HUES64 (cell line): ENCODE measurements at regions not wholly inside any gene's neighbourhood (a gene's known extent, or its start where the extent isn't known, plus 50 kb on each side); places are given as distances from the start of the nearest gene placed in this dataset.

Experiments
- H3K27ac ChIP-seq: 2 replicates; pipeline ENCODE4 v1.7.0; 2013; ENCODE audit warnings: low read depth, low read length, inconsistent platforms
- H3K27me3 ChIP-seq: 2 replicates; pipeline ENCODE4 v1.6.1; 2013; ENCODE audit warnings: mild to moderate bottlenecking, low read length; ENCODE audit not compliant: insufficient read depth
- H3K36me3 ChIP-seq: 2 replicates; pipeline ENCODE4 v1.6.1; 2013; ENCODE audit warnings: mild to moderate bottlenecking, low read length; ENCODE audit not compliant: insufficient read depth
- H3K4me1 ChIP-seq: 2 replicates; pipeline ENCODE4 v1.6.1; 2013; ENCODE audit warnings: mild to moderate bottlenecking, low read length, moderate library complexity; ENCODE audit not compliant: insufficient read depth
- H3K4me3 ChIP-seq: 2 replicates; pipeline ENCODE4 v1.5.1; 2013; ENCODE audit warnings: mild to moderate bottlenecking, low read length, moderate library complexity
- H3K9ac ChIP-seq: 2 replicates; pipeline ENCODE4 v1.6.1; 2013; ENCODE audit warnings: mild to moderate bottlenecking, low read depth, low read length
- H3K9me3 ChIP-seq: 2 replicates; pipeline ENCODE4 v1.6.1; 2013; ENCODE audit warnings: low read depth, low read length; ENCODE audit not compliant: insufficient read depth
- WGBS: fragments of 150-250, 120-280 bp; methylation state at CpG from one replicate; pipeline ENCODE4 v1.1.7; 2013; ENCODE audit warnings: missing lambda C conversion rate; 5-methylcytosine and 5-hydroxymethylcytosine counted together

DNA sequence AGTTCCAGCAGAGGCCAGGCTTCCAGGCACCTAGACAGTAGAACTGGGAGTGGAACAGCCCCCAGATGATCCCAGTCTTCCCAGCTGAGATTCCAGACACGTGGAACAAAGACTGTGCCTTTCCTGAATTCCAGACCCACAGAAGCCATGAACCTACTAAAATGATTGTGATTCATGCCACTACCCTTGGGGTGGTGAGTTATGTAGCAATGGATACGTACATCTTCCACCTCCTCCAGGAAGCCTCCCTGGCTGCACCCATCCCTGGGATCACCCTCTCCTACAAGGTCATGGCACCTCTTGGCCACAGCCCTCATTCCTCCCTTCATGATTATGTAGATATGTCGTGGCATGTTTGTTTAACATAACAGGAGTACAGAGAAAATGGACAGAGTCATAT, 83.4 kb downstream of the NPTX2 start:
- Histone ChIP-seq H3K36me3 (no peaks in the 10 kb centered on the region), H3K27ac (no peak overlapping the region), H3K27me3 (no peaks in the 10 kb centered on the region), H3K9me3 (peaks cover 10% of the 10 kb centered on the region), H3K4me3 (no peak overlapping the region), H3K4me1 (no peaks in the 10 kb centered on the region), H3K9ac (no peak overlapping the region)
- 86% methylated on average over 3 of the region's 3 CpGs for WGBS

DNA sequence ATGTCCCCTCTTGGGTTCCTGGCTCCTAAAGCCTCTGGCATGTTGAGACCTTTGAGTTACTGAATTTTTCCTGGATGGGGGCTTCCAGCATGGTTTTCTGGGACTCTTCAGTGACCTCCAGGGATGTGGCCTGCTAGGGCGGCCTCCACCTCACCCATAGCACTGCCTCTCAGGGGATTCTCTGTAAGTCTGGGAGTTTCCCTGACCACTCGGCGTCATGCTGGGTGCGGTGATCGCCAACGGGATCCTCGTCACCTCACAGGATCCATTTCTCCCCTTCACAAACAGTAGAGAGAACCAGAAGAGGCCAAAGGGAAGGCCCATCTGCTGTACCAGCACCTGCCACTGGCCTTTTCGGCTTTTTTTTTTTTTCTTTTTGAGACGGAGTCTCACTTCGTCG, 84.3 kb downstream of the NPTX2 start:
- 89% methylated on average over 11 of the region's 11 CpGs for WGBS
- Histone ChIP-seq H3K4me1 (no peaks in the 10 kb centered on the region), H3K4me3 (no peak overlapping the region), H3K9me3 (peaks cover 9% of the 10 kb centered on the region), H3K27ac (no peak overlapping the region), H3K36me3 (no peaks in the 10 kb centered on the region), H3K27me3 (no peaks in the 10 kb centered on the region), H3K9ac (no peak overlapping the region)

DNA sequence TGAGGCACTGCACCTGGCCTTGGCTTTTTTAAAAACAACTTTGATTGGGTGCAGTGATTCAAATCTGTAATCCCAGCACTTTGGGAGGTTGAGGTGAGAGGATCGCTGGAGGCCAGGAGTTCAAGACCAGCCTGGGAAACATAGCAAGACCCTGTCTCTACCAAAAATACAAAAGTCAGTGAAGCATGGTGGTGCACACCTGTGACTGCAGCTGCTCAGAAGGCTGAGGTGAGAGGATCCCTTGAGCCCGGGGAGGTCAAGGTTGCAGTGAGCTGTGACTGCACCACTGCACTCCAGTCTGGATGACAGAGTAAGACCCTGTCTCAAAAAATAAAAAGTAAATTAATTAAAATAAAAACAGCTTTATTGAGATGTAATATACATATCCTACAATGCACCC, 84.9 kb downstream of the NPTX2 start:
- WGBS, result 98% methylated on average over 2 of the region's 2 CpGs
- H3K27me3 ChIP-seq, result no peaks in the 10 kb centered on the region
- no peak overlapping the region for H3K27ac ChIP-seq
- H3K4me3 ChIP-seq, result no peak overlapping the region
- peaks cover 3% of the 10 kb centered on the region; the same call in 1 of the 2 replicates for H3K9me3 ChIP-seq
- H3K4me1 ChIP-seq, result no peaks in the 10 kb centered on the region
- no peaks in the 10 kb centered on the region for H3K36me3 ChIP-seq
- no peak overlapping the region for H3K9ac ChIP-seq

DNA sequence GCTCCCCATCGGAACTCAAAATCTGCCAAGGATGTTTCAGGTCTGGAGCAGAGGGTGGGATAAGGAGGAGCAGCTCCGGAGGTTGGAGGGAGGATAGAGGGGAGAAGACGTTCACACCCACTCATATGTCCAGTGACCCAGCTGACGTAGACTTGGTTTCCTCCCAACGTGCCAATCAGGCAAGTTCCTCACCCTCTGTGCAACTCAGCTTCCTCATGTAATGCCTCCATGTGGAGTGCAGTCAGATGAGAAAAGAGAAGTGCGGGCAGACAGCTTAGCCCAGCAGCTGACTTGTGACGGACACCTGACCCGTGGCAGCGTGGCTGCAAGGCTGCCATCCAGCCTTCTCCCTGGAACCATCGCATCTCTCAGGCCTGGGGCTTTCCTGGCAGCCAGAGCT, 86.8 kb downstream of the NPTX2 start:
- no peak overlapping the region for H3K4me3 ChIP-seq
- H3K9me3 ChIP-seq, result no peaks in the 10 kb centered on the region
- no peaks in the 10 kb centered on the region for H3K4me1 ChIP-seq
- no peak overlapping the region for H3K9ac ChIP-seq
- H3K36me3 ChIP-seq, result no peaks in the 10 kb centered on the region
- no peak overlapping the region for H3K27ac ChIP-seq
- no peaks in the 10 kb centered on the region for H3K27me3 ChIP-seq
- WGBS, result 88% methylated on average over 7 of the region's 10 CpGs

DNA sequence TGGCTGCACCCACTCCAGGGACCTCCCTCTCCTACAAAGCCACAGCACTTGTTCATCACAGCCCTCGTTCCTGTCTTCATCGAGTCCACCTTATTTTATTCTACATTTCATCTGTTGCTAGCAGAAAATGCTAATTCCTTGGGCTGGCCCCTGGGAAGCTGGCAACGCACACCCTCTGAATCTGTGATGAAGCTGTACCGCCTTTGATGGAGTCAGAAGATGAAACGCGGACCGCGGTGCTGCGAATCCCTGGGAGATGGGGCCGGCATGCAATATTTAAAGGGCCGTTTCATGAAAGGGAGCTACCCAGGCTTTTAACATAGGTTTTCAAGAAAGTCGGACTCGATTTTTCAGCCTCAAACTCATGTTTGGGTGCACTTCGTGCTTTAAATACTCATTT, 88.5 kb downstream of the NPTX2 start:
- Histone ChIP-seq H3K27me3 (no peaks in the 10 kb centered on the region), H3K4me1 (no peaks in the 10 kb centered on the region), H3K9ac (no peak overlapping the region), H3K9me3 (no peaks in the 10 kb centered on the region), H3K27ac (no peak overlapping the region), H3K4me3 (no peak overlapping the region), H3K36me3 (no peaks in the 10 kb centered on the region)
- WGBS, result 75% methylated on average over 14 of the region's 14 CpGs

DNA sequence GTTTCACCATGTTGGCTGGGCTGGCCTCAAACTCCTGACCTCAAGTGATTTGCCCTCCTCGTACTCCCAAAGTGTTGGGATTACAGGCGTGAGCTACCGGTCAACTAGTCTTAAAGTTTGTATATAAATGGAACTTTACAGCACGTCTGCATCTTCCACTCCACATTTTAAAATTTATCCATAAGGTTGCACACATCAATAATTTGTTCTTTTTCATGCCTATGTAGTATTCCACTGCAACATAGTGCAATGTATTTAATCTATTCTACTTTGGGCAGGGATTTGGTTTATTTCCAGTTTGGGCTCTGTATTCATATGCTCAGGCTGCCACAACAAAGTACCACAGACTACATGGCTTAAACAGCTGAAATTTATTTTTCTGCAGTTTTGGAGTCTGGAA, 90.0 kb downstream of the NPTX2 start:
- H3K36me3 ChIP-seq, result no peaks in the 10 kb centered on the region
- WGBS, result 80% methylated on average over 4 of the region's 4 CpGs
- H3K9me3 ChIP-seq, result no peaks in the 10 kb centered on the region
- no peak overlapping the region for H3K4me3 ChIP-seq
- H3K27ac ChIP-seq, result no peak overlapping the region
- H3K9ac ChIP-seq, result no peak overlapping the region
- H3K4me1 ChIP-seq, result no peaks in the 10 kb centered on the region
- H3K27me3 ChIP-seq, result no peaks in the 10 kb centered on the region

DNA sequence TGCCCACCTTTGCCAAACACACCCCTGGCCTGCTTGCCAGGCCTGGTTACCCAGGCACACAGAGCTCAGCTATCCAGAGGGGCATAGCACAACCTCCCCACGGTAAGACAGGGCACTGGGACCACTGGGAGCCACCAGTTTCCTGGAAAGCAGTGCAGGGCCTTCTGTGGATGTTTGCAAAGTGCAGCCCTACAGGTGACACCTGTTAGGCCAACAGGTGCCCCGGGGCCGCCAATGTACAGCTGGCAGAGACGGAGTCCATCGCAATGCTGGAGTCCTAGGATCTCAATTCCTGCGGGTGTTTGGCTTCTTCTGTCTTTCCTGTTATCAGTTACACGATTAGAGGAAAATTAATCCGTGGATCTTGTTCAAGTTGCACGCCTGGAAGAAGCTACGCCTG, 94.9 kb downstream of the NPTX2 start:
- no peaks in the 10 kb centered on the region for H3K36me3 ChIP-seq
- no peaks in the 10 kb centered on the region for H3K9me3 ChIP-seq
- no peak overlapping the region for H3K9ac ChIP-seq
- H3K27ac ChIP-seq, result no peak overlapping the region
- no peaks in the 10 kb centered on the region for H3K4me1 ChIP-seq
- H3K4me3 ChIP-seq, result no peak overlapping the region
- 94% methylated on average over 10 of the region's 10 CpGs for WGBS
- H3K27me3 ChIP-seq, result no peaks in the 10 kb centered on the region

DNA sequence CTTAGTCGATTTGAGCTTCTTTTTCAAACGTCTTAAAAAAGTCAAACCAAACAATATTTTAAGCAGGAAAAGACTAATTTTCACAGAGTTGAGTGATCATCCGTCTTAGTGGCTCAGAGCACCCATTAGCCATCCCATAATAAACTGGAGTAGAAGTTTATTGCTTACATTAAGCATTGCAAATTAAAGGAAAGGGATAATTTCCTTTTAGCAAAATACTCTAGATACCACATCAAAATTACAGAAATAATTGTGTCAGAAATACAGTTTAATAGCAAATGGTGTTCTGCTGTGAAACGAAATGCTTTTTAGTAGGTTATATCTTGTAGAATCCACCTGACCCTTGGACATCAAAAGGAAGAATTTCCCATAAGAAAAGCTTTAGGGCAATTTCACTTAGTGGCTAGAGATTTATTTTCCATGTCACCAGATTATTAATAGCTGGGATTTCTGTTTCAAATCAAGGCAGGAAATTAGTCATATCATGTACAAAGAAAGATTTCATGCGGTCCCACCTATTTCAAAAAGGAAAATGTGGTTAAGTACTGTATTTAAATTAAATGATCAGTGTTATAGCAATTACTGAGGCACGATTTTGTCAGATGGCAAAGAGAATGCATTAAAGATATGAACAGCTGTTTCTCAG, 96.2 kb downstream of the NPTX2 start:
- Histone ChIP-seq H3K4me1 (no peaks in the 10 kb centered on the region), H3K27me3 (no peaks in the 10 kb centered on the region), H3K36me3 (no peaks in the 10 kb centered on the region), H3K27ac (no peak overlapping the region), H3K9me3 (no peaks in the 10 kb centered on the region), H3K4me3 (no peak overlapping the region), H3K9ac (no peak overlapping the region)
- 87% methylated on average over 5 of the region's 6 CpGs for WGBS

DNA sequence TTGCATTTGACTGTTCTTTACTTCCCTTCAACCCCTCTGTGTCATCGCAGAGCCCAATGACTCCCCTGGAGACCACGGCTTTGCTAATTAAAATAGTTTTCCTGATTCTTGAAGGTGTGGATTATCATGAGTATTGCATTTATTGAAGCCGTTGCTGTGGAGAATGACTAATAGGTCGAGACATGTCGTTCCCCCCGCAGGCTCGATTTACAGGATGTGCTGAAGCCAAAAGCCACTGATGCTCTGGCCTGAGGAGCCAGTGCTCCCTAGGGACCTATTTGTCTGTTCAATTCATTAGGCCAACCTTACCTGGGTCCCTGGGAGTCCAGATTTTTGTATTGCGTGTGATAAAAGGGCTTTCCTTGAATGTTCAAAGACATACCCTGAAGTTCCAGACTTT, 102.3 kb downstream of the NPTX2 start:
- Histone ChIP-seq H3K4me1 (no peaks in the 10 kb centered on the region), H3K27ac (no peak overlapping the region), H3K27me3 (no peaks in the 10 kb centered on the region), H3K4me3 (no peak overlapping the region), H3K36me3 (no peaks in the 10 kb centered on the region), H3K9ac (no peak overlapping the region), H3K9me3 (no peaks in the 10 kb centered on the region)
- WGBS, result 76% methylated on average over 8 of the region's 8 CpGs

DNA sequence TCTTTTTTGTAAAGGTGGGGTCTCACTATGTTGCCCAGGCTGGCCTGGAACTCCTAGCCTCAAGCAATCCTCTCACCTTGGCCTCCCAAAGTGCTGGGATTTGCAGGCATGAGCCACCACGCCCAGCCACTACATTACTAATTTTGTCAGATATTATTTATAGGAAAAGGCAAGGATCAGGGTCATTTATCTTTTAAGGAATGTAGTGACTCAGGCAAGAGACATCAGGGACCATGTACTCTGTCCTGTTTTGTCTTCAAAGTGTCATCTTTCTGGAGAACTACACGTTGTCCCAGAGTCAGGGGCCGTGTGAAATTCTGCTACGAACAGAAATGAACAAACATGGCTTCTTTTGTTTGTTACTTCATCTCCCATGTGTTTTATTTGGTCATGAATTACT, 105.3 kb downstream of the NPTX2 start:
- Histone ChIP-seq H3K9me3 (no peaks in the 10 kb centered on the region), H3K36me3 (no peaks in the 10 kb centered on the region), H3K4me1 (no peaks in the 10 kb centered on the region), H3K27ac (no peak overlapping the region), H3K9ac (no peak overlapping the region), H3K27me3 (no peaks in the 10 kb centered on the region), H3K4me3 (no peak overlapping the region)
- 76% methylated on average over 3 of the region's 4 CpGs for WGBS

DNA sequence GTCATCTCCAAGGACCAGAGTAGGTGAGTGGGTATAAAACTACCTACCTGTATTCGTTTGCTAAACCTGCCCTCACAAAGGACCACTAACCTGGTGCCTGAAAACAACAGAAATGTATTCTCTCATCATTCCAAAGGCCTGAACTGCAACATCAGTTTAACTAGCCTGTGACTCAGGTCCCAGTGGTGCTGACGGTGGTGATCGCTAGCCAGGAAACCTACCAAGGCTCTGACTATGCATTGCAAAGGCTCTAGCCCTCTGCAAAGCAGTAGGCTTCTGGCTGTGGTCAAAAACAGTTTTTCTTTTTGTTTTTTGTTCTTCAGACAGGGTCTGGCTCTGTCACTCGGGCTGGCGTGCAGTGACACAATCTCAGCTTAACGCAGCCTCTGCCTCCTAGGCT, 107.5 kb downstream of the NPTX2 start:
- no peak overlapping the region for H3K27ac ChIP-seq
- no peaks in the 10 kb centered on the region for H3K9me3 ChIP-seq
- WGBS, result 85% methylated on average over 6 of the region's 6 CpGs
- no peak overlapping the region for H3K4me3 ChIP-seq
- peaks cover 7% of the 10 kb centered on the region; the same call in 1 of the 2 replicates for H3K4me1 ChIP-seq
- no peaks in the 10 kb centered on the region for H3K36me3 ChIP-seq
- no peaks in the 10 kb centered on the region for H3K27me3 ChIP-seq
- H3K9ac ChIP-seq, result no peak overlapping the region

DNA sequence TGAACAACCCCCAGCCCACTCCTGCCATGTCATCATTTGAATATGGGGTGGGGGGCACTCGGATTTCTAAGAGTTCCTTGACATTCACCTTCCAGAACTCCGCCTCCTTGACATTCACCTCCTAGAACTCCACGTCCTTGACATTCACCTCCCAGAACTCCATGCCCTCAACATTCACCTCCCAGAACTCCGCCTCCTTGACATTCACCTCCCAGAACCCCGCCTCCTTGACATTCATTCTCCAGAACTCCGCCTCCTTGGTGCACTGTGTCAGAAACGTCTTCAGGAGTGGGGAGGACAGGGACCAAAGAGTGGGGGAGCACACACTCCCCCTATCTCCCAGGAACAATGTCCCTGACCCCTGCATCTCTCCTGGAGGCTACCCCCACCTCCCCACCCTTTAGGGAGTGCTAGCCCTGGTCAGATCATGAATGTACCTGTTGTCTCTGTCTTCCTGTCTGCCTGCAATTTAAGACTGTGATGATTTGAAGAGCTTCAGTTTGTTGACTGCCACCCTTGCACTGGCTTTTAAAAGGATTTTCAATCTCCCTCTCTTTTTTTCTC, 110.1 kb downstream of the NPTX2 start:
- WGBS, result 67% methylated on average over 7 of the region's 7 CpGs
- H3K9me3 ChIP-seq, result no peaks in the 10 kb centered on the region

More for the DNA sequence above, 110.1 kb downstream of the NPTX2 start:
- H3K27me3 ChIP-seq, result no peaks in the 10 kb centered on the region
- H3K4me3 ChIP-seq, result no peak overlapping the region
- no peak overlapping the region for H3K9ac ChIP-seq
- peaks cover 8% of the 10 kb centered on the region; the same call in 1 of the 2 replicates for H3K4me1 ChIP-seq
- no peaks in the 10 kb centered on the region for H3K36me3 ChIP-seq
- H3K27ac ChIP-seq, result no peak overlapping the region
